ENCODE measurements at regions not wholly inside any gene's neighbourhood (a gene's known extent, or its start where the extent isn't known, plus 50 kb on each side); places are given as distances from the start of the nearest gene placed in this dataset.

- Histone ChIP-seq H2BK5ac (ENCODE audit: low read depth, low read length, poor library complexity, severe bottlenecking) (no peak overlapping the region), H3K9ac (ENCODE audit: low read depth, low read length) (no peak overlapping the region), H2AK9ac (replicated peaks; ENCODE audit: low read depth, low read length, poor library complexity) (no peak overlapping the region), H3K4me3 (ENCODE audit: insufficient read depth, low read depth, low read length) (no peak overlapping the region), H4K20me1 (ENCODE audit: insufficient read depth, low read length) (no peaks in the 10 kb centered on the region), H4K5ac (ENCODE audit: low read depth, low read length) (no peak overlapping the region), H2BK20ac (ENCODE audit: low read depth, low read length) (no peak overlapping the region), H3K4me2 (ENCODE audit: low read depth, low read length) (no peak overlapping the region), H2AK5ac (ENCODE audit: low read depth, low read length) (no peak overlapping the region), H3K4me1 (ENCODE audit: control insufficient read depth, insufficient read depth, low read length) (no peaks in the 10 kb centered on the region), H3K18ac (ENCODE audit: low read depth, low read length) (no peak overlapping the region), H3K23ac (ENCODE audit: low read depth, low read length) (no peak overlapping the region), H2BK15ac (ENCODE audit: low read depth, low read length) (no peak overlapping the region), H3K14ac (replicated peaks; ENCODE audit: low read depth, low read length) (no peak overlapping the region), H3K27ac (ENCODE audit: insufficient read depth, low read length) (no peak overlapping the region), H3K79me1 (ENCODE audit: low read depth in 1 of 2, low read length in 2 of 2) (no peaks in the 10 kb centered on the region), H3K4ac (ENCODE audit: low read depth, low read length) (no peak overlapping the region), H3K9me3 (ENCODE audit: control insufficient read depth, insufficient read depth, low read length) (peaks cover 2% of the 10 kb centered on the region; the same call in 1 of the 2 replicates), H3K9me1 (ENCODE audit: insufficient read depth, low read length) (no peaks in the 10 kb centered on the region), H3K36me3 (ENCODE audit: control insufficient read depth, insufficient read depth, low read length) (no peaks in the 10 kb centered on the region), H3K56ac (ENCODE audit: extremely low read depth, insufficient read depth, low read length) (no peak overlapping the region), H4K91ac (ENCODE audit: insufficient read depth, low read depth, low read length) (no peak overlapping the region), H3K27me3 (ENCODE audit: control insufficient read depth, insufficient read depth, low read length) (no peaks in the 10 kb centered on the region), H2AFZ (replicated peaks; ENCODE audit: low read length, poor library complexity) (no peak overlapping the region), H4K8ac (ENCODE audit: low read depth in 2 of 2, low read length in 2 of 2) (no peak overlapping the region), H2BK120ac (ENCODE audit: low read depth, low read length) (no peak overlapping the region)
- ChIA-PET CTCF (no interaction called here), POLR2A (ENCODE audit: unreplicated experiment) (no interaction called here)
- WGBS, 2 experiments (ENCODE audit: extremely low coverage in 2 of 2, insufficient read length in 1 of 2): no CpG with 5 or more reads among the region's 4 CpGs
- TF ChIP-seq RAD21 (IDR thresholded peaks at IDR 0.05; ENCODE audit: low read length): no peak
- no peak for TF ChIP-seq CEBPB (IDR thresholded peaks at IDR 0.05; ENCODE audit: low read depth, low read length)
- TF ChIP-seq MXI1 (IDR thresholded peaks at IDR 0.05; ENCODE audit: borderline replicate concordance, low read depth, low read length): no peak
- no peak for TF ChIP-seq POLR2A (IDR thresholded peaks at IDR 0.05; ENCODE audit: low read depth, low read length)
- TF ChIP-seq, protein P1, sequence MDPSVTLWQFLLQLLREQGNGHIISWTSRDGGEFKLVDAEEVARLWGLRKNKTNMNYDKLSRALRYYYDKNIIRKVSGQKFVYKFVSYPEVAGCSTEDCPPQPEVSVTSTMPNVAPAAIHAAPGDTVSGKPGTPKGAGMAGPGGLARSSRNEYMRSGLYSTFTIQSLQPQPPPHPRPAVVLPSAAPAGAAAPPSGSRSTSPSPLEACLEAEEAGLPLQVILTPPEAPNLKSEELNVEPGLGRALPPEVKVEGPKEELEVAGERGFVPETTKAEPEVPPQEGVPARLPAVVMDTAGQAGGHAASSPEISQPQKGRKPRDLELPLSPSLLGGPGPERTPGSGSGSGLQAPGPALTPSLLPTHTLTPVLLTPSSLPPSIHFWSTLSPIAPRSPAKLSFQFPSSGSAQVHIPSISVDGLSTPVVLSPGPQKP (IDR thresholded peaks at IDR 0.05; ENCODE audit: borderline replicate concordance, low read depth, low read length): no peak
- TF ChIP-seq RCOR1 (IDR thresholded peaks at IDR 0.05; ENCODE audit: insufficient replicate concordance, low read length): no peak
- no peak for TF ChIP-seq FOS (IDR thresholded peaks at IDR 0.05; ENCODE audit: low read depth, low read length)
- TF ChIP-seq MAFK (IDR thresholded peaks at IDR 0.05; ENCODE audit: low read depth, low read length): no peak
- TF ChIP-seq CHD1 (IDR thresholded peaks at IDR 0.05; ENCODE audit: low read depth, low read length): no peak
- TF ChIP-seq BHLHE40 (IDR thresholded peaks at IDR 0.05; ENCODE audit: low read depth, low read length): no peak
- TF ChIP-seq NFE2L2 (IDR thresholded peaks at IDR 0.05; ENCODE audit: low read depth, low read length): no peak
- TF ChIP-seq, protein P2, sequence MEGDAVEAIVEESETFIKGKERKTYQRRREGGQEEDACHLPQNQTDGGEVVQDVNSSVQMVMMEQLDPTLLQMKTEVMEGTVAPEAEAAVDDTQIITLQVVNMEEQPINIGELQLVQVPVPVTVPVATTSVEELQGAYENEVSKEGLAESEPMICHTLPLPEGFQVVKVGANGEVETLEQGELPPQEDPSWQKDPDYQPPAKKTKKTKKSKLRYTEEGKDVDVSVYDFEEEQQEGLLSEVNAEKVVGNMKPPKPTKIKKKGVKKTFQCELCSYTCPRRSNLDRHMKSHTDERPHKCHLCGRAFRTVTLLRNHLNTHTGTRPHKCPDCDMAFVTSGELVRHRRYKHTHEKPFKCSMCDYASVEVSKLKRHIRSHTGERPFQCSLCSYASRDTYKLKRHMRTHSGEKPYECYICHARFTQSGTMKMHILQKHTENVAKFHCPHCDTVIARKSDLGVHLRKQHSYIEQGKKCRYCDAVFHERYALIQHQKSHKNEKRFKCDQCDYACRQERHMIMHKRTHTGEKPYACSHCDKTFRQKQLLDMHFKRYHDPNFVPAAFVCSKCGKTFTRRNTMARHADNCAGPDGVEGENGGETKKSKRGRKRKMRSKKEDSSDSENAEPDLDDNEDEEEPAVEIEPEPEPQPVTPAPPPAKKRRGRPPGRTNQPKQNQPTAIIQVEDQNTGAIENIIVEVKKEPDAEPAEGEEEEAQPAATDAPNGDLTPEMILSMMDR (conservative IDR thresholded peaks at IDR 0.05; ENCODE audit: low read depth, low read length): no peak
- no peak for TF ChIP-seq MAZ (IDR thresholded peaks at IDR 0.05; ENCODE audit: borderline replicate concordance, low read depth, low read length)
- no peak for TF ChIP-seq RFX5 (IDR thresholded peaks at IDR 0.05; ENCODE audit: low read depth, low read length)
- no peak for TF ChIP-seq SMC3 (IDR thresholded peaks at IDR 0.05; ENCODE audit: low read depth, low read length)
- TF ChIP-seq USF2 (IDR thresholded peaks at IDR 0.05; ENCODE audit: low read depth, low read length): no peak
- DNase-seq: no peak
- in situ Hi-C loops (cut with MboI; ENCODE audit: low sequenced_read_pairs) (no loop called here), dilution Hi-C loops (cut with HindIII; ENCODE audit: low sequenced_read_pairs, unreplicated experiment) (no loop called here), intact Hi-C loops (cut with micrococcal nuclease) (no loop called here)
- no TSS peak for BruUV-seq (replicated peaks)
- no peak for ATAC-seq (ENCODE audit: low read depth)
These were observed 1158.7 kb upstream of the CNTN5 start for GRCh38 chr11:97862021-97862420.

All from IMR-90 (cell line).